Kidney (tissue), 13 donors: ENCODE measurements at regions not wholly inside any gene's neighbourhood (a gene's known extent, or its start where the extent isn't known, plus 50 kb on each side); places are given as distances from the start of the nearest gene placed in this dataset.

ENCODE experiments used
- DNase-seq, 5 donors: peaks; one replicate each; pipeline ENCODE4 v3.0.0-alpha.2; 2013 to 2020
- FAIRE-seq: peaks from 2 replicates; lab custom pipeline; 2012; peaks lifted over from hg19 to GRCh38; lab: Jason Lieb, UNC
- H3K27ac ChIP-seq, 2 donors: one replicate each; pipeline ENCODE4 v1.7.0; 2013; ENCODE audit warnings: low read depth in 2 of 2, low read length in 2 of 2, inconsistent platforms in 1 of 2
- H3K27me3 ChIP-seq: one replicate; pipeline ENCODE4 v1.7.1; 2013; ENCODE audit warnings: low read length, inconsistent platforms; ENCODE audit not compliant: control insufficient read depth, insufficient read depth
- H3K36me3 ChIP-seq, 3 donors: one replicate each; pipeline versions ENCODE4 v1.7.0 to v1.7.1; 2013; ENCODE audit warnings: low read length in 3 of 3, control low read depth in 1 of 3, inconsistent platforms in 1 of 3; ENCODE audit not compliant: insufficient read depth in 3 of 3, control insufficient read depth in 2 of 3
- H3K4me1 ChIP-seq, 3 donors: one replicate each; pipeline versions ENCODE4 v1.7.0 to v1.7.1; 2013; ENCODE audit warnings: low read length in 3 of 3, inconsistent platforms in 1 of 3, low read depth in 1 of 3; ENCODE audit not compliant: control insufficient read depth in 2 of 3, insufficient read depth in 2 of 3
- H3K4me3 ChIP-seq, 3 donors: one replicate each; pipeline versions ENCODE4 v1.7.0 to v1.8.1; 2013; ENCODE audit warnings: low read length in 3 of 3, control low read depth in 1 of 3, inconsistent platforms in 1 of 3
- H3K9ac ChIP-seq, 3 donors: one replicate each; pipeline versions ENCODE4 v1.7.0 to v1.7.1; 2013; ENCODE audit warnings: low read length in 3 of 3, control low read depth in 1 of 3, inconsistent platforms in 1 of 3
- H3K9me3 ChIP-seq, 3 donors: one replicate each; pipeline versions ENCODE4 v1.7.0 to v1.7.1; 2013; ENCODE audit warnings: low read length in 3 of 3, control low read depth in 1 of 3, inconsistent platforms in 1 of 3; ENCODE audit not compliant: control insufficient read depth in 2 of 3, insufficient read depth in 1 of 3
- intact Hi-C: fragments of 100-400 bp; cut with DNase I; formaldehyde crosslinking; loops from one replicate; pipeline ENCODE4 v1.11.1; 2022
- TF ChIP-seq, protein P1 (sequence below): IDR thresholded peaks from 3 replicates; pipeline ENCODE4 v1.5.1; 2012; ENCODE audit warnings: mild to moderate bottlenecking, moderate library complexity, borderline replicate concordance; ENCODE audit not compliant: insufficient read depth; ENCODE audit errors: extremely low read depth
- donor health status: control.
- donor health status: control.
- donor health status: control.
- donor health status: control.
- donor health status: control.
- donor health status: DM: yes; HTN: yes; CAD: no.
- donor health status: Normal renal cell carcinoma (clear cell type).

DNA sequence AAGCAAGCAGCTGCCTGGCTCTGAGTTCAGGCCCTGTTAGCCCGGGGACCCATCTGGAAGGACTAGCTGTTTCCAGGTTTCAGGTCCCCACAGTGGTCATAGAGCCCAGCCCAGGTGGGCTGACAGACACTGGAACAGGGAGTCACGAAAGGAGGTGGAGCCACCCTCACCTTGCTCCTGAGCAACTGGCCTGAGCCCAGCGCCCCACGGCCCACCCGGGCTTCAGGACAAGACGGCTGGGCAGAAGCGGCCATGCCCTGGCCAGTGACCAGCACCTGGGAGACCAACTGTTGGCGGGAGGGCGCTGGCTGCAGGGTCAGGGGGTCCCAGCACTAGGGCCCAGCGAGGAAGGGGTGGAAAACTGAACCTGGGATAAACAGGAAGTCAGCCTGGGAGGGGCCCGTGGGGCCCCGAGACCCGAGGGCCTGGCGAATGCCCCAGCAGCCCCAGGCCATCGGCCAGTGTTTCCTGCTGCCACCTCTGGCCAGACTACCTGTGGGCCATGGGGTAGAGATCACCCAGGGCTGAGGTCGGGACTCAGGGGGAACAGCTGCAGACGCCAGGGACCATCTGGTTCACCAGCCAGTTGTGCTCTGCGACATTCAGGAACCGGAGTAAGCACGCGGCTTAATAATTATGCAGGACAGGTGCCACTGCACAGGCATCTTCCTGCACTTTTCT, 282.1 kb upstream of the PPP2R2D start:
- intact Hi-C loops: no loop called here
- FAIRE-seq: no peak
- H3K27me3 ChIP-seq: no peaks in the 10 kb centered on the region

DNA sequence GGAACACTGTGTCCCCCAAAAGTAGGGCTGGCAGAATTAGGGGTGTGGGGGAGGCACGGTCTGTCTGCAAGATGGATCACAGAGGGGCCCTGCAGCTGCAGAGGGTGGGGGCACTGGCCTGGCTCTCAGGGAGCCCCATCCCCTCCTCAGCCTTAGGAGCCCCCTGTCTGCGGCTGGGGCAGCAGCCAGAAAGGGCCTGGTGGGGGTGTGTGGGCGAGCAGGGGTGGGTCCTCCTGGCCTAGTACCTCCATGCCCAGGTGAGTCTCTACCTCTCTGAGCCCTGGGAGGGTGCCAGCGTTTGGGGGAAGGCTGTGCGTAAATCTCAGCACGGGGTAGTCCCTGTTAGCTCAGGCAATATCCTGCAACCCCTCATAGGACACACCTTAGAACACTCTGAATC, 280.5 kb upstream of the PPP2R2D start:
- intact Hi-C loops: no loop called here
- FAIRE-seq: no peak

More for the DNA sequence above, 282.1 kb upstream of the PPP2R2D start:
- Histone ChIP-seq H3K36me3 (no peaks in the 10 kb centered on the region), H3K27ac (no peak overlapping the region), H3K4me3 (no peak overlapping the region), H3K9me3 (no peaks in the 10 kb centered on the region), H3K4me1 (no peaks in the 10 kb centered on the region), H3K9ac (no peak overlapping the region)
- no peak for DNase-seq
- TF ChIP-seq, protein P1, sequence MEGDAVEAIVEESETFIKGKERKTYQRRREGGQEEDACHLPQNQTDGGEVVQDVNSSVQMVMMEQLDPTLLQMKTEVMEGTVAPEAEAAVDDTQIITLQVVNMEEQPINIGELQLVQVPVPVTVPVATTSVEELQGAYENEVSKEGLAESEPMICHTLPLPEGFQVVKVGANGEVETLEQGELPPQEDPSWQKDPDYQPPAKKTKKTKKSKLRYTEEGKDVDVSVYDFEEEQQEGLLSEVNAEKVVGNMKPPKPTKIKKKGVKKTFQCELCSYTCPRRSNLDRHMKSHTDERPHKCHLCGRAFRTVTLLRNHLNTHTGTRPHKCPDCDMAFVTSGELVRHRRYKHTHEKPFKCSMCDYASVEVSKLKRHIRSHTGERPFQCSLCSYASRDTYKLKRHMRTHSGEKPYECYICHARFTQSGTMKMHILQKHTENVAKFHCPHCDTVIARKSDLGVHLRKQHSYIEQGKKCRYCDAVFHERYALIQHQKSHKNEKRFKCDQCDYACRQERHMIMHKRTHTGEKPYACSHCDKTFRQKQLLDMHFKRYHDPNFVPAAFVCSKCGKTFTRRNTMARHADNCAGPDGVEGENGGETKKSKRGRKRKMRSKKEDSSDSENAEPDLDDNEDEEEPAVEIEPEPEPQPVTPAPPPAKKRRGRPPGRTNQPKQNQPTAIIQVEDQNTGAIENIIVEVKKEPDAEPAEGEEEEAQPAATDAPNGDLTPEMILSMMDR: no peak

DNA sequence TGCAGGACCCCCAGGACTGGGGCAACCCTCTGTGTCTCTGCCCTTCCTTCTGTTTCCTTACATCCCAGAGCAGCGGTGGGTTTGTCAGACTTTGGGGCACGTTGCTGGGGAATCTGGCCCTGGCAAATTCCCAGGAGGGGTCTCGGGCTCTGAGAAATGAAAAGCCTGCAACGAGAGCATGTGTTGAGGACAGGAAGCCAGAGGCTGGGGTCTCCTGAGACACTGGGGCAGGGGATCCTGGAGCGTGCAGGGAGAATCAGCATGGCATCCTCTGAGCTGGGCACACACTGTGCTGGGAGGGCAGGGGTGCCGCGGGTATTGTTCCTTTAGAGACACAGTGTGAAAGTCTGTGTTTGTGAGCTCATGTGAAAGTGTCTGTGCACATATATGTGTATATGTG, 279.9 kb upstream of the PPP2R2D start:
- Histone ChIP-seq H3K9me3 (no peaks in the 10 kb centered on the region), H3K4me3 (no peak overlapping the region), H3K4me1 (no peaks in the 10 kb centered on the region), H3K36me3 (no peaks in the 10 kb centered on the region), H3K27ac (no peak overlapping the region), H3K27me3 (no peaks in the 10 kb centered on the region), H3K9ac (no peak overlapping the region)
- intact Hi-C loops: no loop called here
- no peak for FAIRE-seq
- DNase-seq: no peak
- TF ChIP-seq, protein P1: no peak

More for the DNA sequence above, 280.5 kb upstream of the PPP2R2D start:
- Histone ChIP-seq H3K9ac (no peak overlapping the region), H3K27me3 (no peaks in the 10 kb centered on the region), H3K36me3 (no peaks in the 10 kb centered on the region), H3K9me3 (no peaks in the 10 kb centered on the region), H3K4me3 (no peak overlapping the region), H3K27ac (no peak overlapping the region), H3K4me1 (no peaks in the 10 kb centered on the region)
- TF ChIP-seq, protein P1: no peak
- DNase-seq: no peak
